Amygdala (tissue), 56 donors: ENCODE measurements at regions not wholly inside any gene's neighbourhood (a gene's known extent, or its start where the extent isn't known, plus 50 kb on each side); places are given as distances from the start of the nearest gene placed in this dataset.
"Not testable (repeated sequence)": the region's sequence is repeated elsewhere in the genome, so short reads cannot be mapped to it uniquely, and the experiment has no call there.

Experiments used
- DNase-seq, 56 donors: peaks; one replicate each; lab custom pipeline; 2025; lab: John Stamatoyannopoulos, UW

- no peak for DNase-seq
Observed at GRCh38 chr1:73106931-73107330, 824.6 kb upstream of the NEGR1 start.

- no peak for DNase-seq
Observed at GRCh38 chr1:73105755-73106154, 823.4 kb upstream of the NEGR1 start.

DNA sequence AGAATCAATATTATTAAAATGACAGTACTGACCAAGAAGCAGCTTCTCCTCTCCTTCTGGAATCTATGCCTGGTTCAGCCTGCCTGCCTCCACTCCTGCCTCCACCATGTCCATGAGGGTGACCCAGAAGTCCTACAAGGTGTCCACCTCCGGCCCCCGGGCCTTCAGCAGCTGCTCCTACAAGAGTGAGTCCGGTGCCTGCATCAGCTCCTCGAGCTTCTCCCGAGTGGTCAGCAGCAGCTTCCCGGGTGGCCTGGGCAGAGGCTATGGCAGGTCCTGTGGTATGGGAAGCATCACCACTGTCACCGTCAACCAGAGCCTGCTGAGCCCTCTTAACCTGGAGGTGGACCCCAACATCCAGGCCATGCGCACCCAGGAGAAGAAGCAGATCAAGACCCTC lies 822.4 kb upstream of the NEGR1 start:
- no peak for DNase-seq

- no peak for DNase-seq
Observed at GRCh38 chr1:73100216-73100615, 817.9 kb upstream of the NEGR1 start.

- DNase-seq: no peak
Observed at GRCh38 chr1:73097917-73098316, 815.6 kb upstream of the NEGR1 start.

DNA sequence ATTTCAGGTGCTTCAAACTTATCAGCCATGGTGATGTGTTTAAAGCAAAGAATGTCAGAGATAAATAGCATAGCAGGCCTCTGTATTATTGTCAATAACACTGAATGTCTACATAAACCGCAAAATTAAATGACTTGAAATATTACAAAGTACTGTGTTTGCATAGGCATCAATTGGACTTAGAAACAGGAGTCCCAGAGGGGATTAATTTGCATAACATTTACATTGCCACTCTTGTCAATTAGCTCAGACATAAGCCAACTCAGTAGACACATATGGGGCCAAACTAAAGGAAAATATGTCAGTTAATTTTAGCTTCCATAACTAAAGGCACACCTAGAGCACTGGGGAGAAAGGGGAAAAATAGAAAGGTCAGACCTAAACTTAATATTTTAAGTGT lies 814.5 kb upstream of the NEGR1 start:
- DNase-seq: no peak

GRCh38 chr1:73092383-73092782 lies 810.0 kb upstream of the NEGR1 start:
- no peak for DNase-seq

DNA sequence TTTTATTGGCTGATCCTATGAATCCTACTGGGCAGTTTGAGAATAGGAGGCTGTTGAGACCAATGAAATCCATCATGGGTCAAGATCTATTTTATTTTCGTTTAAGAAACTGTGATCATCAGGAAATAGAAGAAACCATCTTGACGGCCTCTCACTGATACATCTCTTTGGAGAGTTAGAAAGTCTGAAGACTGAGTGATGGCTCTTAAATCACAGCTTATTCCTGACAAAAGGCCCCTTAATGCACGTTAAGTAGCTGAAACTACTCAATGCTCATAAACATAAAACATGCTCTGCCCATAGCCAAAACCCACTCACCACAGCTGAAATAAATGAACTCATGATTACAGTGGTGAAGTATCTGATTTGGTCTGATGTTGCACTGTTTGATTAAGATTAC lies 784.5 kb upstream of the NEGR1 start:
- no peak for DNase-seq

GRCh38 chr1:73065339-73066041 lies 783.2 kb upstream of the NEGR1 start:
- DNase-seq: peak in 2 of 56 donors; percentile 0 to 3

DNA sequence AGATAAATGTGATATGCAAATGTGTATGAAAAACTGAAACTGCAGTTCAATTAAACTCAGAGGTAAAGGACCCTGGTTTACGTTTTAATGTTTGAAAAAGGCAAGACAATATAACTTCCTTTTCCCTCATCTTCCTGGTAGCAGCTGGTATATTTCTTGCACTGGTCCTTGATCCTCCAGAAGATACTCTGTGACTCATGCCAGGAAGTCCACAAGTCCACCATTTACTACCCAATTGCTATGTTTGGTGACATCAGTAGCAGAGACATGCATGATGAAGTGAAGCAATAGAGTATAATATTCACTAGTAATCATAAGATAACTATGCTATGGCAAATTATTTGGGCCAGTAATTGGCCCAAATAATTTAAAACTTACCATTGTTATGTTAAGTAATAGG lies 774.5 kb upstream of the NEGR1 start:
- no peak for DNase-seq

DNA sequence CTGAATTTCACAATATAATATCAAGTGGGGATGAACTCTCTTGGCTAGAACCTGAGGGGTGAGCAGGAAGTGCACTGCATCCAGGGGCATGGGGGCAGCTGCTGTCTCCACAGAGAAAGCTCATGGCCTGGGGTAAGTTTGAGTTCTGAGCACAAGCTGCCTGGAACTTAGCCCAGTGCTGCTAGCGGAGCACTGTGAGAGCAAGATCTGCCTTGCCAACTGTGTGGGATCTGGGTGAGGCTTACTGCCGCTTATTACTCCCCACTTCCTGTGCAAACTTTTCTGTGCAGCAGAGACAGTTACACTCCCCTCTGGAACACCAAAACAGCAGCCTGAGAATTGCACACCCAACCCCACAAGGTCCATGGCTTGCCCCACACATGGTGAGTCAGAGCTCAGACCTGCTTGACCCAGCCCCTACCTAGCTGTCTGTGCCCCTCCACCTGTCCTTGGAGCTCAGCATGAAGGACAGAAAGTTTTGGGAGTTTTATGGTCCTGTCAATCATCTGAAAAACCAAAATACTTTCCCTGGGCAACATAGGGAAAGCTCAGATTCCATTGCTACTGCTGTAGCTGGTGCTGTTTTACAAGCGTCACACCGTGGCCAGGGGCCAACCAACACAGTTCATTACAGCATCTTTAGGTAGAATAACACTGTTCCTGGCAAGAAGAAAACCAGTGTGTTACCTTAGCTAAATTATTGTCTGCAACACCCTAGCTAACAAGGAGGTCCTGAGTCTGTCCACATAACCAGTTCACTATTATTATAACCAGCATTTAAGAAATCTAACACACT lies 762.1 kb upstream of the NEGR1 start:
- DNase-seq: no peak

- DNase-seq: no peak
Observed at GRCh38 chr1:73042403-73042802, 760.1 kb upstream of the NEGR1 start.

GRCh38 chr1:73040811-73041210 lies 758.5 kb upstream of the NEGR1 start:
- DNase-seq: no peak

DNA sequence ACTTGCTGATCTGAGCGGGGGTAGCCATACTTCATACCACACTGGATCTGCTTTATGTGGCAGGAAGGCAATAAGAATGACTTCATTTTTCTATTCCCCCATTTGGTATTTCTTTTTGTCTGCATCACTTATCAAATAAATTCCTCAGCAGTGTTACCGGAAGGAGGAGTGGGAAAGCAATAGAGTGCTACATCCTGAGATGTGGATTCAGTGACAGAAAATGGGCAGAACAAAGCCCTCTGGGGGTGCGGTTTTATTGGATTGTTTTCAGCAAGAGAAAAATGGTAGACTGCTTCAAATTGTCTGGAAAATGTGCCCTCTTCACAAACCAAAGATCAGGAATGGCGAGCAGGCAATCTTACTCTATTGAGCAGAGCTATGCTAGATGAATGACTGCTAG lies 751.9 kb upstream of the NEGR1 start:
- no peak for DNase-seq

GRCh38 chr1:73033640-73034039 lies 751.3 kb upstream of the NEGR1 start:
- no peak for DNase-seq

- no peak for DNase-seq
Observed at GRCh38 chr1:73029571-73029970, 747.2 kb upstream of the NEGR1 start.

DNA sequence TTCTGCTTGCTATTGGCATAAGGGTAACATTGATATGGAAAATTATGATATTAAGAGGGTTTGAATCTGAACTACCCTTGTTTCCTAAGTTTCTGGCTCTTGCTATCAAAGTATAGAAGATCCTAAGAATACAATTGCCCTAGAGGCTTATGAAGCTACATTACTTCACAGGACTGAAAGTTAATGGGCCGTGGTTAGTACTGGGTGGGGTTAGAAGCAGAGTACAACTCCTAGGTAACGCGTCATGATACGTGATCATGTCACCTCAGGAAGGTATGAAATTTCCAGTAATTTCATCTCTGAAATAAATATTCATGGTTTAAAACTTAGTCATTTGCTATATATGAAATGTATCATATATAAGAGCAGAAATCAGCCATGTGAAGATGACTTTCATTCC lies 743.8 kb upstream of the NEGR1 start:
- no peak for DNase-seq

DNA sequence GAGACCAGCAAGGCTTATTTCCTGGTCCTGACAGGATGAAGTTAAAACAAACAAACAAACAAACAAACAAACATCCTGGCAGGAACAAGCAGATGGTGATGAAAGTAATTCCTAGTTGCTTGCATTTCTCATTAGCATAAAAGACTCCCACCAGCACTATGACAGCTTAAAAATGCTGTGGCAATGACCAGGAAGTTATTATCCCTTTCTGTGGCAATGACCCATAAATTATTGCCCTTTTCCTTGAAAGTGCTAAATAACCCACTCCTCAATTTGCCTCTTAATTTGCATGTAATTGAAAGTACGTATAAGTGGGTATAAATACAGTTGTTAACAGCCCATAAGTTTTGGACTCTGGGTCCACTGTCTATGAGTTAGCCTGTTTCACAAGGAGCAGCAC lies 727.6 kb upstream of the NEGR1 start:
- DNase-seq: no peak

GRCh38 chr1:73009311-73009710 lies 727.0 kb upstream of the NEGR1 start:
- no peak for DNase-seq

- DNase-seq: no peak
Observed at GRCh38 chr1:72997624-72998023, 715.3 kb upstream of the NEGR1 start.

DNA sequence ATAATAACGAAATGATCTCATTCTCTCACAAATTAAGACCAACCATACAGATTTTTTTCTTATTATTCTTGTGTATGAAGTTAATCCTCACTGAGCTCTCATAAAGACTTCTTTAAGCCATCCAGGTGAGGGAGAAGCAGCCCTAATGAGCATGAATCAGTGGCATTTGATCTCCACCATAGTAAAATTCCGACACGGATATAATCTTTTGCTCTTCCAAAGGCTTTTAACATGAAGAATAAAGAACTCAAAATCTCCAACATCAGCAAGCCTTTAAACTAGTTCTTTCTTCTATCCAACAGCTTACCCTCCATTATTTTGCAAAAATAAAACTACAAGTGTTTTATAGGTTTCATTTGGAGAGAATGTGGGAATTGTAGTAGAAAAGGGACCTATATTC lies 714.7 kb upstream of the NEGR1 start:
- DNase-seq: no peak

DNA sequence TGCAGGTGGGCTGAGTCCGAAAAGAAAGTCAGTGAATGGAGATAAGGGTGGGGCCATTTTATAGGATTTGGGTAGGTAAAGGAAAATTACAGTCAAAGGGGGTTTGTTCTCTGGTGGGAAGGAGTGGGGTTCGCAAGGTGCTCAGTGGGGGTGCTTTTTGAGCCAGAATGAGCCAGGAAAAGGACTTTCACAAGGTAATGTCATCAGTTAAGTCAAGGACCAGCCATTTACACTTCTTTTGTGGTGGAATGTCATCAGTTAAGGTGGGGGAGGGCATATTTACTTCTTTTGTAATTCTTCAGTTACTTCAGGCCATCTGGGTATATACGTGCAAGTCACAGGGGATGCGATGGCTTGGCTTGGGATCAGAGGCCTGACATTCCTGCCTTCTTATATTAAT lies 705.5 kb upstream of the NEGR1 start:
- DNase-seq: not testable (repeated sequence)
